ENCODE measurements at regions not wholly inside any gene's neighbourhood (a gene's known extent, or its start where the extent isn't known, plus 50 kb on each side); places are given as distances from the start of the nearest gene placed in this dataset.
"Not testable (repeated sequence)": the region's sequence is repeated elsewhere in the genome, so short reads cannot be mapped to it uniquely, and the experiment has no call there.

- Histone ChIP-seq H3K4me3 (ENCODE audit: low read length) (no peak overlapping the region), H3K36me3 (ENCODE audit: insufficient read depth, low read length) (no peaks in the 10 kb centered on the region), H3K4me2 (ENCODE audit: low read length) (no peak overlapping the region), H3K9ac (ENCODE audit: low read depth, low read length) (no peak overlapping the region), H3K9me3 (replicated peaks; ENCODE audit: low read length) (no peaks in the 10 kb centered on the region), H3K27me3 (ENCODE audit: control insufficient read depth, insufficient read depth, low read length) (no peaks in the 10 kb centered on the region), H3K4me1 (ENCODE audit: control insufficient read depth, insufficient read depth, low read length) (no peaks in the 10 kb centered on the region)
Measured at GRCh38 chr14:84074626-84075025, 1455.3 kb upstream of the FLRT2 start.

GRCh38 chr14:84080944-84081343, 1449.0 kb upstream of the FLRT2 start:
- H3K27me3 ChIP-seq (ENCODE audit: control insufficient read depth, insufficient read depth, low read length): no peaks in the 10 kb centered on the region
- H3K4me2 ChIP-seq (ENCODE audit: low read length): no peak overlapping the region
- H3K9me3 ChIP-seq (replicated peaks; ENCODE audit: low read length): no peaks in the 10 kb centered on the region
- H3K36me3 ChIP-seq (ENCODE audit: insufficient read depth, low read length): no peaks in the 10 kb centered on the region
- H3K4me1 ChIP-seq (ENCODE audit: control insufficient read depth, insufficient read depth, low read length): no peaks in the 10 kb centered on the region
- H3K9ac ChIP-seq (ENCODE audit: low read depth, low read length): no peak overlapping the region
- no peak overlapping the region for H3K4me3 ChIP-seq (ENCODE audit: low read length)

- no peaks in the 10 kb centered on the region for H3K9me3 ChIP-seq (replicated peaks; ENCODE audit: low read length)
- H3K4me1 ChIP-seq (ENCODE audit: control insufficient read depth, insufficient read depth, low read length): no peaks in the 10 kb centered on the region
- no peaks in the 10 kb centered on the region for H3K36me3 ChIP-seq (ENCODE audit: insufficient read depth, low read length)
- H3K27me3 ChIP-seq (ENCODE audit: control insufficient read depth, insufficient read depth, low read length): no peaks in the 10 kb centered on the region
- no peak overlapping the region for H3K9ac ChIP-seq (ENCODE audit: low read depth, low read length)
- no peak overlapping the region for H3K4me2 ChIP-seq (ENCODE audit: low read length)
- no peak overlapping the region for H3K4me3 ChIP-seq (ENCODE audit: low read length)
Measured at GRCh38 chr14:84084056-84084630, 1445.8 kb upstream of the FLRT2 start.

GRCh38 chr14:84085493-84085892, 1444.5 kb upstream of the FLRT2 start:
- Histone ChIP-seq H3K4me1 (ENCODE audit: control insufficient read depth, insufficient read depth, low read length) (no peaks in the 10 kb centered on the region), H3K9me3 (replicated peaks; ENCODE audit: low read length) (no peaks in the 10 kb centered on the region), H3K4me3 (ENCODE audit: low read length) (no peak overlapping the region), H3K9ac (ENCODE audit: low read depth, low read length) (no peak overlapping the region), H3K36me3 (ENCODE audit: insufficient read depth, low read length) (no peaks in the 10 kb centered on the region), H3K27me3 (ENCODE audit: control insufficient read depth, insufficient read depth, low read length) (no peaks in the 10 kb centered on the region), H3K4me2 (ENCODE audit: low read length) (no peak overlapping the region)

- no peak overlapping the region for H3K4me3 ChIP-seq (ENCODE audit: low read length)
- H3K36me3 ChIP-seq (ENCODE audit: insufficient read depth, low read length): no peaks in the 10 kb centered on the region
- H3K4me1 ChIP-seq (ENCODE audit: control insufficient read depth, insufficient read depth, low read length): no peaks in the 10 kb centered on the region
- H3K9ac ChIP-seq (ENCODE audit: low read depth, low read length): no peak overlapping the region
- H3K27me3 ChIP-seq (ENCODE audit: control insufficient read depth, insufficient read depth, low read length): no peaks in the 10 kb centered on the region
- H3K9me3 ChIP-seq (replicated peaks; ENCODE audit: low read length): no peaks in the 10 kb centered on the region
- H3K4me2 ChIP-seq (ENCODE audit: low read length): no peak overlapping the region
Measured at GRCh38 chr14:84086714-84087113, 1443.2 kb upstream of the FLRT2 start.

- H3K4me2 ChIP-seq (ENCODE audit: low read length): no peak overlapping the region
- H3K4me3 ChIP-seq (ENCODE audit: low read length): no peak overlapping the region
- H3K27me3 ChIP-seq (ENCODE audit: control insufficient read depth, insufficient read depth, low read length): no peaks in the 10 kb centered on the region
- H3K9me3 ChIP-seq (replicated peaks; ENCODE audit: low read length): no peaks in the 10 kb centered on the region
- H3K36me3 ChIP-seq (ENCODE audit: insufficient read depth, low read length): no peaks in the 10 kb centered on the region
- no peak overlapping the region for H3K9ac ChIP-seq (ENCODE audit: low read depth, low read length)
- H3K4me1 ChIP-seq (ENCODE audit: control insufficient read depth, insufficient read depth, low read length): no peaks in the 10 kb centered on the region
Measured at GRCh38 chr14:84087986-84088531, 1441.9 kb upstream of the FLRT2 start.

- H3K9ac ChIP-seq (ENCODE audit: low read depth, low read length): no peak overlapping the region
- no peaks in the 10 kb centered on the region for H3K9me3 ChIP-seq (replicated peaks; ENCODE audit: low read length)
- no peaks in the 10 kb centered on the region for H3K36me3 ChIP-seq (ENCODE audit: insufficient read depth, low read length)
- no peak overlapping the region for H3K4me3 ChIP-seq (ENCODE audit: low read length)
- H3K27me3 ChIP-seq (ENCODE audit: control insufficient read depth, insufficient read depth, low read length): no peaks in the 10 kb centered on the region
- no peak overlapping the region for H3K4me2 ChIP-seq (ENCODE audit: low read length)
- no peaks in the 10 kb centered on the region for H3K4me1 ChIP-seq (ENCODE audit: control insufficient read depth, insufficient read depth, low read length)
Measured at GRCh38 chr14:84090837-84091236, 1439.1 kb upstream of the FLRT2 start.

GRCh38 chr14:84095681-84096080, 1434.3 kb upstream of the FLRT2 start:
- Histone ChIP-seq H3K4me2 (ENCODE audit: low read length) (no peak overlapping the region), H3K27me3 (ENCODE audit: control insufficient read depth, insufficient read depth, low read length) (no peaks in the 10 kb centered on the region), H3K9me3 (replicated peaks; ENCODE audit: low read length) (no peaks in the 10 kb centered on the region), H3K9ac (ENCODE audit: low read depth, low read length) (no peak overlapping the region), H3K36me3 (ENCODE audit: insufficient read depth, low read length) (no peaks in the 10 kb centered on the region), H3K4me3 (ENCODE audit: low read length) (no peak overlapping the region), H3K4me1 (ENCODE audit: control insufficient read depth, insufficient read depth, low read length) (no peaks in the 10 kb centered on the region)

GRCh38 chr14:84098261-84098660, 1431.7 kb upstream of the FLRT2 start:
- no peaks in the 10 kb centered on the region for H3K27me3 ChIP-seq (ENCODE audit: control insufficient read depth, insufficient read depth, low read length)
- no peaks in the 10 kb centered on the region for H3K9me3 ChIP-seq (replicated peaks; ENCODE audit: low read length)
- H3K4me3 ChIP-seq (ENCODE audit: low read length): no peak overlapping the region
- no peaks in the 10 kb centered on the region for H3K36me3 ChIP-seq (ENCODE audit: insufficient read depth, low read length)
- no peak overlapping the region for H3K4me2 ChIP-seq (ENCODE audit: low read length)
- H3K4me1 ChIP-seq (ENCODE audit: control insufficient read depth, insufficient read depth, low read length): no peaks in the 10 kb centered on the region
- no peak overlapping the region for H3K9ac ChIP-seq (ENCODE audit: low read depth, low read length)

- H3K27me3 ChIP-seq (ENCODE audit: control insufficient read depth, insufficient read depth, low read length); H3K4me1 ChIP-seq (ENCODE audit: control insufficient read depth, insufficient read depth, low read length); H3K9me3 ChIP-seq (replicated peaks; ENCODE audit: low read length); H3K4me3 ChIP-seq (ENCODE audit: low read length); H3K36me3 ChIP-seq (ENCODE audit: insufficient read depth, low read length); H3K4me2 ChIP-seq (ENCODE audit: low read length); H3K9ac ChIP-seq (ENCODE audit: low read depth, low read length): not testable (repeated sequence)
Measured at GRCh38 chr14:84099560-84099959, 1430.4 kb upstream of the FLRT2 start.

- Histone ChIP-seq H3K4me2 (ENCODE audit: low read length) (no peak overlapping the region), H3K27me3 (ENCODE audit: control insufficient read depth, insufficient read depth, low read length) (no peaks in the 10 kb centered on the region), H3K36me3 (ENCODE audit: insufficient read depth, low read length) (no peaks in the 10 kb centered on the region), H3K9me3 (replicated peaks; ENCODE audit: low read length) (no peaks in the 10 kb centered on the region), H3K4me1 (ENCODE audit: control insufficient read depth, insufficient read depth, low read length) (no peaks in the 10 kb centered on the region), H3K9ac (ENCODE audit: low read depth, low read length) (no peak overlapping the region), H3K4me3 (ENCODE audit: low read length) (no peak overlapping the region)
Measured at GRCh38 chr14:84107835-84108343, 1422.1 kb upstream of the FLRT2 start.

- Histone ChIP-seq H3K27me3 (ENCODE audit: control insufficient read depth, insufficient read depth, low read length) (no peaks in the 10 kb centered on the region), H3K9ac (ENCODE audit: low read depth, low read length) (no peak overlapping the region), H3K4me2 (ENCODE audit: low read length) (no peak overlapping the region), H3K4me1 (ENCODE audit: control insufficient read depth, insufficient read depth, low read length) (no peaks in the 10 kb centered on the region), H3K9me3 (replicated peaks; ENCODE audit: low read length) (no peaks in the 10 kb centered on the region), H3K4me3 (ENCODE audit: low read length) (no peak overlapping the region), H3K36me3 (ENCODE audit: insufficient read depth, low read length) (no peaks in the 10 kb centered on the region)
Measured at GRCh38 chr14:84108746-84109457, 1421.0 kb upstream of the FLRT2 start.
